Trophoblast cell (in vitro differentiated cells and primary cell): ENCODE measurements at regions not wholly inside any gene's neighbourhood (a gene's known extent, or its start where the extent isn't known, plus 50 kb on each side); places are given as distances from the start of the nearest gene placed in this dataset.

Experiments
- DNase-seq, 2 donors: peaks; one replicate each; pipeline ENCODE4 v3.0.0-alpha.2; 2016
- H2AFZ ChIP-seq: 2 replicates; pipeline ENCODE4 v1.6.1; 2013; ENCODE audit warnings: low read length, moderate library complexity, mild to moderate bottlenecking; ENCODE audit not compliant: insufficient read depth, poor library complexity
- H2AK5ac ChIP-seq: 2 replicates; pipeline ENCODE4 v1.6.1; 2013; ENCODE audit warnings: mild to moderate bottlenecking, low read length
- H2BK120ac ChIP-seq: 2 replicates; pipeline ENCODE4 v1.6.1; 2013; ENCODE audit warnings: low read length, mild to moderate bottlenecking, moderate library complexity; ENCODE audit not compliant: insufficient read depth, poor library complexity
- H2BK12ac ChIP-seq: 2 replicates; pipeline ENCODE4 v1.6.1; 2013; ENCODE audit warnings: mild to moderate bottlenecking, low read length, moderate library complexity
- H2BK5ac ChIP-seq: 2 replicates; pipeline ENCODE4 v1.6.1; 2013; ENCODE audit warnings: low read length, low read depth, moderate library complexity, mild to moderate bottlenecking; ENCODE audit not compliant: poor library complexity
- H3K14ac ChIP-seq: 2 replicates; pipeline ENCODE4 v1.6.1; 2013; ENCODE audit warnings: mild to moderate bottlenecking, low read length
- H3K18ac ChIP-seq: 2 replicates; pipeline ENCODE4 v1.6.1; 2013; ENCODE audit warnings: mild to moderate bottlenecking, low read length
- H3K23ac ChIP-seq: 2 replicates; pipeline ENCODE4 v1.6.1; 2013; ENCODE audit warnings: low read length
- H3K27ac ChIP-seq: 2 replicates; pipeline ENCODE4 v1.5.1; 2013; ENCODE audit warnings: low read depth, mild to moderate bottlenecking, inconsistent platforms, low read length, moderate library complexity
- H3K27me3 ChIP-seq: 2 replicates; pipeline ENCODE4 v1.6.1; 2013; ENCODE audit warnings: inconsistent platforms, mild to moderate bottlenecking, low read length, moderate library complexity; ENCODE audit not compliant: insufficient read depth
- H3K36me3 ChIP-seq, 2 experiments: 1 replicate in 1 of 2; 2 replicates in 1 of 2; pipeline ENCODE4 v1.6.1; 2013; ENCODE audit warnings: low read length in 2 of 2, mild to moderate bottlenecking in 2 of 2, moderate library complexity in 1 of 2; ENCODE audit not compliant: insufficient read depth in 2 of 2, control insufficient read depth in 1 of 2
- H3K4ac ChIP-seq: 2 replicates; pipeline ENCODE4 v1.6.1; 2013; ENCODE audit warnings: low read depth, mild to moderate bottlenecking, low read length, moderate library complexity
- H3K4me1 ChIP-seq, 2 experiments: 1 replicate in 1 of 2; 2 replicates in 1 of 2; pipeline ENCODE4 v1.6.1; 2013; ENCODE audit warnings: low read length in 2 of 2, mild to moderate bottlenecking in 2 of 2, moderate library complexity in 1 of 2; ENCODE audit not compliant: insufficient read depth in 2 of 2, control insufficient read depth in 1 of 2
- H3K4me2 ChIP-seq: 2 replicates; pipeline ENCODE4 v1.6.1; 2013; ENCODE audit warnings: inconsistent platforms, mild to moderate bottlenecking, low read length, moderate library complexity
- H3K4me3 ChIP-seq: 2 replicates; pipeline ENCODE4 v1.5.1; 2013; ENCODE audit warnings: mild to moderate bottlenecking, low read depth, low read length, inconsistent platforms
- H3K79me1 ChIP-seq: one replicate; pipeline ENCODE4 v1.6.1; 2013; ENCODE audit warnings: low read length
- H3K79me2 ChIP-seq: 2 replicates; pipeline ENCODE4 v1.6.1; 2013; ENCODE audit warnings: low read length, mild to moderate bottlenecking; ENCODE audit not compliant: control insufficient read depth, insufficient read depth, poor library complexity
- H3K9ac ChIP-seq: 2 replicates; pipeline ENCODE4 v1.6.1; 2013; ENCODE audit warnings: mild to moderate bottlenecking, low read length
- H3K9me3 ChIP-seq: 2 replicates; pipeline ENCODE4 v1.6.1; 2013; ENCODE audit warnings: low read depth, mild to moderate bottlenecking, control low read depth, inconsistent platforms, low read length; ENCODE audit not compliant: insufficient read depth
- H4K12ac ChIP-seq: 2 replicates; pipeline ENCODE4 v1.6.1; 2013; ENCODE audit warnings: low read depth, mild to moderate bottlenecking, low read length, moderate library complexity
- H4K8ac ChIP-seq: 2 replicates; pipeline ENCODE4 v1.6.1; 2013; ENCODE audit warnings: low read depth, mild to moderate bottlenecking, low read length, moderate library complexity
- H4K91ac ChIP-seq: one replicate; pipeline ENCODE4 v1.6.1; 2013; ENCODE audit warnings: low read depth, mild to moderate bottlenecking, low read length, moderate library complexity
- WGBS: extraction: QIAGEN DNeasy Blood & Tissue Kit; methylation state at CpG from one replicate; pipeline ENCODE4 v1.1.7; 2013; ENCODE audit warnings: missing lambda C conversion rate; ENCODE audit not compliant: insufficient read length, insufficient coverage; ENCODE audit errors: extremely low coverage; 5-methylcytosine and 5-hydroxymethylcytosine counted together

DNA sequence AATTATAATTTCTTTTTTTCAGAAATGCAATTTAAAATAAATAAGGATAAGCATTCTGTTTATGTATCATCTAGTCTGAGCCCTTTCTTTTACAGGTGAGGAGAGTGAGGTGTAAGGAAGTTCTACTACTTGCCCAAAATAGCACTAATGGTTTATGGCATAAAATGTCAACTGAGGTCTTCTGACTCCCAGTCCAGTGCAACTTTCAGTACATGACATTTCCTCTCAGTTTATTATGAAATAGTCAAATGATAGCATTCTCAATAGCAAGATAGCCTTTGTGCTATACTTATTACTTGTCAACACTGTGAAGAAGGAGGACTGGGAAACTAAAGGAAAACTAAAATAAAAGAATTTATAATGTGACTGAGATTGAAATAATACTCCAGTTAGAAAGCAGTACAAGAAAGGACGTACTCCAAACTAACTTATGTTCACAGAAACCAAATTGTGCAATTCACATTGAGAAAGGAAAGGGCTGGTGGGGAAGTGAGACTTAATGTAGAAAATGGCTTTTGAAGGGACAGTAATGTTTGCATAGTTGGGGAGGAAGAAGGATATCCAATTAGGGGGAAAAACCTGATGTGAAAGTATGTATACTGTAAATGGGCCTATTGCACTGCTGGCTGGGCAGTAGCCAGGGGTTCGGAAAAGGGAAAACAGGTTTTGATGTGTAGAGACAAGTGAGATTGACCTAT is 166.7 kb upstream of the ZEB2 start:
- Histone ChIP-seq H3K9ac (no peak overlapping the region), H3K4me3 (no peak overlapping the region), H3K27ac (no peak overlapping the region), H3K23ac (no peak overlapping the region), H2BK12ac (no peak overlapping the region), H3K27me3 (no peaks in the 10 kb centered on the region), H4K12ac (no peak overlapping the region), H2BK5ac (no peak overlapping the region), H2AK5ac (no peak overlapping the region), H3K4me2 (no peak overlapping the region), H3K79me1 (no peaks in the 10 kb centered on the region), H3K4ac (no peak overlapping the region), H3K4me1 (no peaks in the 10 kb centered on the region), H3K79me2 (no peaks in the 10 kb centered on the region), H2BK120ac (no peak overlapping the region), H3K9me3 (no peaks in the 10 kb centered on the region), H3K14ac (no peak overlapping the region), H4K8ac (no peak overlapping the region), H4K91ac (no peak overlapping the region), H3K18ac (no peak overlapping the region), H3K36me3 (no peaks in the 10 kb centered on the region), H2AFZ (no peak overlapping the region)
- no CpG with 5 or more reads among the region's 2 CpGs for WGBS
- peak in 1 of 2 donors; percentile 20 for DNase-seq

DNA sequence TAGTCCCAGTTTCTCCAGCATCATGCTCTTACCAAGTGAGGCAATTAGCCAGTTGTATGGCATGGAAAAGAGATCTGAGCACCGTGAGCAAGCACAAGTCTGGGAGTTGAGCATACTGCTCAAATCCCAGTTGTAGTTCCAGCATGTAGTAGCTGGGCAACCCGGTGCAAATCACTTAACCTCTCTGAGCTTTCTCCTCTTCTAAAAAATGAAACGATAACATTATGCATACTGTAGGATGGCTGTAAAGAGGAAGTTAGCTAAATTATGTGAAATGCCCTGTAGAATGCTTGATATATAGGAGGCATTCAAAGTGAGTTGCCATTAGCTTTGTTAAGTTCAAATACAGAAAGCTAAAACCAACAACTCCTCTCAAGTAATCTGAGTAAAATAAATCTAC is 164.0 kb upstream of the ZEB2 start:
- Histone ChIP-seq H2AFZ (no peak overlapping the region), H3K4me1 (no peaks in the 10 kb centered on the region), H4K12ac (no peak overlapping the region), H3K23ac (no peak overlapping the region), H2BK12ac (no peak overlapping the region), H3K18ac (no peak overlapping the region), H3K9me3 (no peaks in the 10 kb centered on the region), H2BK5ac (no peak overlapping the region), H4K91ac (no peak overlapping the region), H3K79me2 (no peaks in the 10 kb centered on the region), H2AK5ac (no peak overlapping the region), H3K4me2 (no peak overlapping the region), H2BK120ac (no peak overlapping the region), H3K27me3 (no peaks in the 10 kb centered on the region), H3K27ac (no peak overlapping the region), H3K36me3 (no peaks in the 10 kb centered on the region), H4K8ac (no peak overlapping the region), H3K79me1 (no peaks in the 10 kb centered on the region), H3K14ac (no peak overlapping the region), H3K9ac (no peak overlapping the region), H3K4me3 (no peak overlapping the region), H3K4ac (no peak overlapping the region)
- WGBS: no CpG with 5 or more reads among the region's 3 CpGs
- no peak for DNase-seq

DNA sequence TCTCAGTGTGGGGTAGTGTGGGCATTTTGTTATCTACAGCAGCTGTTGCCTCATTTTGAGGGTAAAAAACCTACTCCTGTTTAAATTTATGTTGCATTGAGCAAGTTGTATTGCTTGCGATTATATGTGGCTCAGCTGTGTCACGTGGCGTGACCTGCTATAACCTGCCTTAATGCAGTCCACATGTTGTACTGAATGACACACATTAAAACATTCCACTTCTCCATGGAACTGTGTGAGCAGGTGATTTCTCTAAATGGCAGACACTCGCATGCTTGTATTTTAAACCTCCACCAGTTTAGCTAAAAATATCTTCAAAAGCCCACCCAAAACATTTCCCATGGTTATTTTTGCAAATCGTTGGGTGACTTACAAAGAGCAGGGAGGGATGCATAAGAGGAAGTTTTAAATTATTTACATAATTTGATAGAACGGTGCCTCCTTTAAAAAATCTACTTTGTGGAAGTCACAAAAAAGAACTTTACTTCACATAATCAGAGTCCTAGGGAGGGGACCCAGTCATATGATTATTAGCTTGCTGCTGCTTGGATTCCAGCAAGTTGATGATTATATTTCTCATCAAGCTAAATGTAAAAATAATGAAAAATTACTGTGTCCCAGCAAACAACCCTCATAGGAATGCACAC is 163.3 kb upstream of the ZEB2 start:
- Histone ChIP-seq H4K12ac (no peak overlapping the region), H3K4me3 (no peak overlapping the region), H3K18ac (no peak overlapping the region), H4K8ac (no peak overlapping the region), H3K27me3 (no peaks in the 10 kb centered on the region), H3K27ac (no peak overlapping the region), H3K4ac (no peak overlapping the region), H2BK120ac (no peak overlapping the region), H3K36me3 (no peaks in the 10 kb centered on the region), H3K23ac (no peak overlapping the region), H2AK5ac (no peak overlapping the region), H2BK5ac (no peak overlapping the region), H4K91ac (no peak overlapping the region), H3K4me1 (no peaks in the 10 kb centered on the region), H3K79me2 (no peaks in the 10 kb centered on the region), H3K9ac (no peak overlapping the region), H3K9me3 (no peaks in the 10 kb centered on the region), H2AFZ (no peak overlapping the region), H2BK12ac (no peak overlapping the region), H3K14ac (no peak overlapping the region), H3K4me2 (no peak overlapping the region), H3K79me1 (no peaks in the 10 kb centered on the region)
- DNase-seq: no peak
- WGBS: no CpG with 5 or more reads among the region's 6 CpGs

DNA sequence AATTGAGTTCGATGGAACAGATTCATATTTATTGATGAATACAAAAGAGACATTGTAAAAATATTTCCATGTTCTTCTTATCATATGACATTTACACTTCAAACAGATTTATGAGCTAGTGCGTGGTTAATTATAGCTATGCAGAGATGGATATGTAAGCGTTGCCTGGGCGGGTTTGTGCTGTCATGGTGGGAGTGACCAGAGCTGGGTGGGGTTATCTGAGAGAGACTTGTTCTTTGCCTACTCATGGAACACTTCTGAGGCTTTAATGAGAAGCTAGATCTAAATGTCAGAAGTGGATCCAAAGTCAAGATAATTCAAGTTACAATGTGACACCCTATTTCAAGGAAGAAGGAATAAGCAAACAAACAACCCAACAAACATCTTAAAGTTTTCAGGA is 162.3 kb upstream of the ZEB2 start:
- no peak overlapping the region for H3K4me2 ChIP-seq
- H3K18ac ChIP-seq: no peak overlapping the region
- H3K79me2 ChIP-seq: no peaks in the 10 kb centered on the region
- no peaks in the 10 kb centered on the region for H3K36me3 ChIP-seq
- H2AFZ ChIP-seq: no peak overlapping the region
- H4K8ac ChIP-seq: no peak overlapping the region
- H2AK5ac ChIP-seq: no peak overlapping the region
- H3K79me1 ChIP-seq: no peaks in the 10 kb centered on the region
- no peak overlapping the region for H3K23ac ChIP-seq
- H2BK5ac ChIP-seq: no peak overlapping the region
- H3K9me3 ChIP-seq: no peaks in the 10 kb centered on the region
- no peak overlapping the region for H2BK12ac ChIP-seq
- no CpG with 5 or more reads among the region's 4 CpGs for WGBS
- no peak overlapping the region for H3K4ac ChIP-seq
- no peaks in the 10 kb centered on the region for H3K4me1 ChIP-seq
- H3K27me3 ChIP-seq: no peaks in the 10 kb centered on the region
- no peak overlapping the region for H3K4me3 ChIP-seq
- H4K12ac ChIP-seq: no peak overlapping the region
- no peak overlapping the region for H3K27ac ChIP-seq
- no peak for DNase-seq
- H4K91ac ChIP-seq: no peak overlapping the region
- no peak overlapping the region for H3K14ac ChIP-seq
- H3K9ac ChIP-seq: no peak overlapping the region
- H2BK120ac ChIP-seq: no peak overlapping the region
